PC-3 (cell line): ENCODE measurements at regions not wholly inside any gene's neighbourhood (a gene's known extent, or its start where the extent isn't known, plus 50 kb on each side); places are given as distances from the start of the nearest gene placed in this dataset.

ENCODE experiments used
- ATAC-seq: fragments of 200-7000 bp; cut with Tn5 transposase; 2 replicates; pipeline ENCODE4 v1.9.1; 2020; ENCODE audit warnings: mild to moderate bottlenecking, moderate library complexity
- BruUV-seq: library from RNA; stranded (reverse); fragments of 400-500 nt; replicated peaks from 2 replicates; lab custom pipeline; 2021; lab: Mats Ljungman, UMichigan
- CTCF ChIA-PET: fragments of 300-600 bp; sonication (Branson Sonifier 250); formaldehyde crosslinking; loops from one replicate; lab custom pipeline; 2022; ENCODE audit warnings: antibody characterized with exemption; lab: Charles Lee
- POLR2A ChIA-PET: fragments of 300-600 bp; sonication (Branson Sonifier 250); formaldehyde crosslinking; loops from one replicate; lab custom pipeline; 2022; ENCODE audit warnings: antibody characterized with exemption; ENCODE audit not compliant: unreplicated experiment; lab: Charles Lee
- DNase-seq: peaks from one replicate; pipeline ENCODE4 v3.0.0-alpha.2; 2015
- H2AFZ ChIP-seq: fragments of 300-600 bp; sonication (generic); 2 replicates; pipeline ENCODE4 v1.6.0; 2016; ENCODE audit warnings: antibody characterized with exemption, low read length
- H3F3A ChIP-seq: fragments of 300-600 bp; sonication (generic); one replicate; pipeline ENCODE4 v1.6.0; 2017; ENCODE audit warnings: antibody characterized with exemption, low read length, control low read depth, mild to moderate bottlenecking; ENCODE audit not compliant: unreplicated experiment
- H3K27ac ChIP-seq: fragments of 300-600 bp; sonication (generic); 2 replicates; pipeline ENCODE4 v1.5.1; 2016; ENCODE audit warnings: mild to moderate bottlenecking, low read length
- H3K27me3 ChIP-seq: fragments of 300-600 bp; sonication (generic); 2 replicates; pipeline ENCODE4 v1.6.1; 2016; ENCODE audit warnings: low read length, mixed read lengths
- H3K36me3 ChIP-seq: fragments of 300-600 bp; sonication (generic); 2 replicates; pipeline ENCODE4 v1.6.1; 2016; ENCODE audit warnings: low read depth, mixed run types, low read length, mixed read lengths
- H3K4me1 ChIP-seq: fragments of 300-600 bp; sonication (generic); 2 replicates; pipeline ENCODE4 v1.5.1; 2016; ENCODE audit warnings: low read length; ENCODE audit not compliant: insufficient read depth
- H3K4me2 ChIP-seq: fragments of 300-600 bp; sonication (generic); 2 replicates; pipeline ENCODE4 v1.6.0; 2016; ENCODE audit warnings: low read length
- H3K4me3 ChIP-seq: fragments of 300-600 bp; sonication (generic); 2 replicates; pipeline ENCODE4 v1.5.1; 2016; ENCODE audit warnings: mild to moderate bottlenecking, low read length, mixed read lengths
- H3K79me2 ChIP-seq: fragments of 300-600 bp; sonication (generic); 2 replicates; pipeline ENCODE4 v1.6.1; 2017; ENCODE audit warnings: low read length, mixed read lengths
- H3K9ac ChIP-seq: fragments of 300-600 bp; sonication (generic); 2 replicates; pipeline ENCODE4 v1.6.0; 2016; ENCODE audit warnings: mild to moderate bottlenecking, low read length
- H3K9me2 ChIP-seq: fragments of 300-600 bp; sonication (generic); replicated peaks from 2 replicates; pipeline ENCODE4 v1.6.1; 2016; ENCODE audit warnings: mixed run types, low read length, mixed read lengths
- H3K9me3 ChIP-seq: fragments of 300-600 bp; sonication (generic); 2 replicates; pipeline ENCODE4 v1.6.1; 2016; ENCODE audit warnings: low read length, mixed read lengths
- H4K20me1 ChIP-seq: fragments of 300-600 bp; sonication (generic); 2 replicates; pipeline ENCODE4 v1.6.1; 2016; ENCODE audit warnings: low read length, mixed read lengths
- EZH2 ChIP-seq: fragments of 300-600 bp; sonication (generic); IDR thresholded peaks from one replicate; pipeline ENCODE4 v1.6.1; 2017; ENCODE audit warnings: antibody characterized with exemption, mild to moderate bottlenecking, low read length; ENCODE audit not compliant: unreplicated experiment
- EZH2phosphoT487 ChIP-seq: fragments of 300-600 bp; sonication (generic); IDR thresholded peaks from 2 replicates; pipeline ENCODE4 v1.6.1; 2018; ENCODE audit warnings: mild to moderate bottlenecking, antibody characterized with exemption, low read length, borderline replicate concordance
- intact Hi-C: fragments of 100-400 bp; cut with micrococcal nuclease; formaldehyde crosslinking; loops from 2 replicates; pipeline ENCODE4 v1.9.0; 2023
- TF ChIP-seq, protein P1 (sequence below): fragments of 300-600 bp; sonication (generic); conservative IDR thresholded peaks from 2 replicates; pipeline ENCODE4 v1.5.1; 2017; ENCODE audit warnings: antibody characterized with exemption, low read depth, mild to moderate bottlenecking, low read length

DNA sequence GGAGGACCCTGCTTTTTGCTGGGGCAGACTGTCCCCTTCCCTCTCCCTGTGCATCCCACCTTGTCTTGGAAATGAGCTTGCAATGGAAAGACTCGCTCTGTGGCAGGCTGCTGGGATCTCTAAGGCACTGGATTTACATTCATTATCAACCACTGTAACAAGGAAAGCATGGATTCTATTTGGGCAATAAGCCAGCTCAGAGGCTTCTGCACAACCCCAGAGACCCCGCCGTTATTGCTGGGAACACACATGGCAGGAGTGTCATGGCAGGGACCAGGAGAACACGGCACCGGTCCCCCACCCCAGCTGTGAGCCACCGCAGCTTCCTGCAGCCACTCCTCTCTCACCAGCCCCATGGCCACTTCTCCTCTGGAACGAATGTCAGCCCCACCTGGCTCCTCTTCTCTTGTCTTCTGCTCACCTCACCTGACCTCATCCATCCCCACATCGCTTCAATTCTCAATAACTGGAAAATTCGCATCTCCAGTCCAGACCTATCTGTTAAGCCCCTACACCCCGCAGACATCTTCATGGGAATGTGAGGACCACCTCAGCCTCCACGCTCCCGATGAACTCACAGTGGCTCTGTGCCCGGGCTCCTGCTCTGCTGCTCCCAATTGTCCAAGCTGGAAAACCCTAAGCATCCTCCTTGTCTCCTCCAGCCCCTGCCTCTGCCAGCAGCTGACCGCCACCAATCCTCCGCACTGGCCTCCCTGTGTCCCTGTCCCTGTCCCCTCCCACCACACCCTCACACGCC, 181.5 kb downstream of the USP12 start:
- ChIA-PET CTCF (no interaction called here), POLR2A (no interaction called here)
- TF ChIP-seq EZH2, result no peak
- no peak for TF ChIP-seq EZH2phosphoT487
- TF ChIP-seq, protein P1, sequence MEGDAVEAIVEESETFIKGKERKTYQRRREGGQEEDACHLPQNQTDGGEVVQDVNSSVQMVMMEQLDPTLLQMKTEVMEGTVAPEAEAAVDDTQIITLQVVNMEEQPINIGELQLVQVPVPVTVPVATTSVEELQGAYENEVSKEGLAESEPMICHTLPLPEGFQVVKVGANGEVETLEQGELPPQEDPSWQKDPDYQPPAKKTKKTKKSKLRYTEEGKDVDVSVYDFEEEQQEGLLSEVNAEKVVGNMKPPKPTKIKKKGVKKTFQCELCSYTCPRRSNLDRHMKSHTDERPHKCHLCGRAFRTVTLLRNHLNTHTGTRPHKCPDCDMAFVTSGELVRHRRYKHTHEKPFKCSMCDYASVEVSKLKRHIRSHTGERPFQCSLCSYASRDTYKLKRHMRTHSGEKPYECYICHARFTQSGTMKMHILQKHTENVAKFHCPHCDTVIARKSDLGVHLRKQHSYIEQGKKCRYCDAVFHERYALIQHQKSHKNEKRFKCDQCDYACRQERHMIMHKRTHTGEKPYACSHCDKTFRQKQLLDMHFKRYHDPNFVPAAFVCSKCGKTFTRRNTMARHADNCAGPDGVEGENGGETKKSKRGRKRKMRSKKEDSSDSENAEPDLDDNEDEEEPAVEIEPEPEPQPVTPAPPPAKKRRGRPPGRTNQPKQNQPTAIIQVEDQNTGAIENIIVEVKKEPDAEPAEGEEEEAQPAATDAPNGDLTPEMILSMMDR, result no peak
- intact Hi-C loops, result no loop called here
- Histone ChIP-seq H3K9me3 (no peaks in the 10 kb centered on the region), H2AFZ (no peak overlapping the region), H3K79me2 (no peaks in the 10 kb centered on the region), H3K36me3 (no peaks in the 10 kb centered on the region), H3K4me1 (peaks cover 9% of the 10 kb centered on the region), H4K20me1 (no peaks in the 10 kb centered on the region), H3K27ac (no peak overlapping the region), H3K9me2 (no peaks in the 10 kb centered on the region), H3K9ac (no peak overlapping the region), H3F3A (no peaks in the 10 kb centered on the region), H3K4me3 (no peak overlapping the region), H3K4me2 (no peak overlapping the region), H3K27me3 (no peaks in the 10 kb centered on the region)
- no peak for ATAC-seq
- BruUV-seq, result no TSS peak
- no peak for DNase-seq

DNA sequence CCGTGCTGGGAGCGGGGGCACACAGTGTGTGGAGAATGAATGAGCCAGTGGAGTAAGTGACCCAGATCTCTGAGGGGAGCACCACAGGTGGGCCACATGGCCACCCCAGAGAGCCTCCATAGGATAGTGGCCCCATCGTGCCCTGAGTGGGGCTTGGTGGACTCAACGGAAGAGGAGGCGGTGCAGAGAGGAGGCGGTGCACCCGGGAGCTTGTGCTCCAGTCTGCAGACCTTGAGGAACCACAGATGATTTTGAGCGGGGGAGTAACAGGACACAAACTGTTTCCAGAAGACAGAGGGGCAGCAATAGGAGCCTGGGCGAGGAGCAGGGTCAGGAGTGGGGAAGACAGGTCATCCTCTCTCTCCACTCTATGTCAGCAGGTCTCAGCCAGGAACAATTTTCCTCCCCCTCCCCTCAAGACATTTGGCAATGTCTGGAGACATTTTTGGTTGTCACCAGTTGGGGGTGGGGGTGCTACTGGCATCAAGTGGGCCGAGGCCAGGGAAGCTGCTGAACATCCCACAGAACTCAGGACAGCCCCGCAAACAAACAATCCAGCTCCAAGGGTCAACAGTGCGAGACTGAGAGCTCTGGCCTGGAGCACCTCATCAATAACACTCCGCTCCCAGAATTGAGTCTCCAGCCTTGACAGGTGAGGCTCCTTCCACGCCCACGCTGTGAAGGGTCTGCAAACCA, 182.2 kb downstream of the USP12 start:
- H3K4me3 ChIP-seq, result no peak overlapping the region
- H3K9me2 ChIP-seq, result no peaks in the 10 kb centered on the region
- no TSS peak for BruUV-seq
- POLR2A ChIA-PET, result no interaction called here
- H4K20me1 ChIP-seq, result no peaks in the 10 kb centered on the region
- H3K9me3 ChIP-seq, result no peaks in the 10 kb centered on the region
- H2AFZ ChIP-seq, result no peak overlapping the region
- intact Hi-C loops, result no loop called here
- H3K79me2 ChIP-seq, result no peaks in the 10 kb centered on the region
- H3K27ac ChIP-seq, result no peak overlapping the region
- H3K36me3 ChIP-seq, result no peaks in the 10 kb centered on the region
- no peaks in the 10 kb centered on the region for H3F3A ChIP-seq
- DNase-seq (no peak), ATAC-seq (no peak)
- CTCF ChIA-PET, result no interaction called here
- H3K27me3 ChIP-seq, result no peaks in the 10 kb centered on the region
- TF ChIP-seq, protein P1, result no peak
- H3K9ac ChIP-seq, result no peak overlapping the region
- peaks cover 16% of the 10 kb centered on the region for H3K4me1 ChIP-seq
- H3K4me2 ChIP-seq, result no peak overlapping the region
